SU-DHL-6 (cell line): ENCODE measurements at regions not wholly inside any gene's neighbourhood (a gene's known extent, or its start where the extent isn't known, plus 50 kb on each side); places are given as distances from the start of the nearest gene placed in this dataset.

Experiments
- EZH2phosphoT487 ChIP-seq: fragments of 200-600 bp; sonication (generic), shearing (Covaris generic); conservative IDR thresholded peaks from 2 replicates; pipeline ENCODE4 v1.6.1; 2018; ENCODE audit warnings: mild to moderate bottlenecking, antibody characterized with exemption, low read length, moderate library complexity, mixed read lengths
- TF ChIP-seq, protein P1 (sequence below): fragments of 200-600 bp; sonication (generic); IDR thresholded peaks from one replicate; pipeline ENCODE4 v1.5.1; 2017; ENCODE audit warnings: antibody characterized with exemption, mild to moderate bottlenecking, low read length, moderate library complexity; ENCODE audit not compliant: insufficient read depth, poor library complexity, severe bottlenecking

DNA sequence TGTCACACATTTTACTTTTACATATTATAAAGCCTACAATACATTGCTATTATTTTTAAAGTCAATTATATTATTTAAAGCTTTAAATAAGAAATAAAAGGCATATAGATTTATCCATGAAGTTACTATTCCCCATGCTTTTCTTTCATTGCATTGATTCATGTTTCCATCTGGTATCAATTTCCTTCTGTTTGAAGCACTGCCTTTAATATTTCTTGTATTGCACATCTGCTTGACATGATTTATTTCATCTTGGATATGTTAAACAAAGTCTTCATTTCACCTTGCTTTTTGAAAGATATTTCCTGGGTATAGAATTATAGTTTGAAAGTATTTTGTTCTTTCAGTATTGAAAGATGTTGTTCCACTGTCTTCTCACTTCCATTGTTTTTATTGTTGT is 174.3 kb upstream of the MBNL1 start:
- TF ChIP-seq, protein P1, sequence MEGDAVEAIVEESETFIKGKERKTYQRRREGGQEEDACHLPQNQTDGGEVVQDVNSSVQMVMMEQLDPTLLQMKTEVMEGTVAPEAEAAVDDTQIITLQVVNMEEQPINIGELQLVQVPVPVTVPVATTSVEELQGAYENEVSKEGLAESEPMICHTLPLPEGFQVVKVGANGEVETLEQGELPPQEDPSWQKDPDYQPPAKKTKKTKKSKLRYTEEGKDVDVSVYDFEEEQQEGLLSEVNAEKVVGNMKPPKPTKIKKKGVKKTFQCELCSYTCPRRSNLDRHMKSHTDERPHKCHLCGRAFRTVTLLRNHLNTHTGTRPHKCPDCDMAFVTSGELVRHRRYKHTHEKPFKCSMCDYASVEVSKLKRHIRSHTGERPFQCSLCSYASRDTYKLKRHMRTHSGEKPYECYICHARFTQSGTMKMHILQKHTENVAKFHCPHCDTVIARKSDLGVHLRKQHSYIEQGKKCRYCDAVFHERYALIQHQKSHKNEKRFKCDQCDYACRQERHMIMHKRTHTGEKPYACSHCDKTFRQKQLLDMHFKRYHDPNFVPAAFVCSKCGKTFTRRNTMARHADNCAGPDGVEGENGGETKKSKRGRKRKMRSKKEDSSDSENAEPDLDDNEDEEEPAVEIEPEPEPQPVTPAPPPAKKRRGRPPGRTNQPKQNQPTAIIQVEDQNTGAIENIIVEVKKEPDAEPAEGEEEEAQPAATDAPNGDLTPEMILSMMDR = no peak
- no peak for TF ChIP-seq EZH2phosphoT487
